ENCODE measurements at regions not wholly inside any gene's neighbourhood (a gene's known extent, or its start where the extent isn't known, plus 50 kb on each side); places are given as distances from the start of the nearest gene placed in this dataset.

- Histone ChIP-seq H3K36me3 (ENCODE audit: control insufficient read depth in 4 of 4, insufficient read depth in 4 of 4, low read length in 4 of 4) (no peaks in the 10 kb centered on the region), H3K4me1 (ENCODE audit: control insufficient read depth in 5 of 5, insufficient read depth in 5 of 5, low read length in 5 of 5) (peaks cover 0 to 37% (median 14%) of the 10 kb centered on the region in 5 donors), H3K9ac (ENCODE audit: insufficient read depth in 1 of 2, low read length in 2 of 2) (no peak overlapping the region), H3K4me3 (no peak overlapping the region), H3K9me3 (ENCODE audit: control insufficient read depth in 4 of 4, insufficient read depth in 3 of 4, low read length in 3 of 4) (peaks cover 0 to 2% (median 0%) of the 10 kb centered on the region in 4 donors), H3K27ac (ENCODE audit: low read depth in 1 of 2, low read length in 1 of 2) (no peak overlapping the region), H3K27me3 (ENCODE audit: control insufficient read depth in 3 of 3, insufficient read depth in 3 of 3, low read length in 2 of 3) (no peaks in the 10 kb centered on the region)
- ATAC-seq (ENCODE audit: insufficient read depth, low FRiP score) (no peak), DNase-seq (no peak)
- no peak for TF ChIP-seq CTCF (IDR thresholded peaks at IDR 0.05; ENCODE audit: control extremely low read depth, extremely low read depth)
- WGBS, 2 donors: 83 to 91% methylated on average over 3 of the region's 3 CpGs
Observed at GRCh38 chr10:78512205-78512550, 478.5 kb downstream of the RPS24 start.

GRCh38 chr10:78513330-78513729 lies 479.7 kb downstream of the RPS24 start:
- no peak for TF ChIP-seq CTCF (IDR thresholded peaks at IDR 0.05; ENCODE audit: control extremely low read depth, extremely low read depth)
- no peak for ATAC-seq (ENCODE audit: insufficient read depth, low FRiP score)
- Histone ChIP-seq H3K9ac (ENCODE audit: insufficient read depth in 1 of 2, low read length in 2 of 2) (no peak overlapping the region), H3K4me1 (ENCODE audit: control insufficient read depth in 5 of 5, insufficient read depth in 5 of 5, low read length in 5 of 5) (peaks cover 0 to 32% (median 14%) of the 10 kb centered on the region in 5 donors), H3K9me3 (ENCODE audit: control insufficient read depth in 4 of 4, insufficient read depth in 3 of 4, low read length in 3 of 4) (peaks cover 0 to 2% (median 0%) of the 10 kb centered on the region in 4 donors), H3K27me3 (ENCODE audit: control insufficient read depth in 3 of 3, insufficient read depth in 3 of 3, low read length in 2 of 3) (no peaks in the 10 kb centered on the region), H3K4me3 (no peak overlapping the region), H3K27ac (ENCODE audit: low read depth in 1 of 2, low read length in 1 of 2) (no peak overlapping the region), H3K36me3 (ENCODE audit: control insufficient read depth in 4 of 4, insufficient read depth in 4 of 4, low read length in 4 of 4) (no peaks in the 10 kb centered on the region)
- WGBS, 2 donors: 37 to 66% methylated on average over 2 of the region's 2 CpGs
- no peak for DNase-seq

GRCh38 chr10:78513986-78514385 lies 480.3 kb downstream of the RPS24 start:
- no peak overlapping the region for H3K9ac ChIP-seq (ENCODE audit: insufficient read depth in 1 of 2, low read length in 2 of 2)
- TF ChIP-seq CTCF (IDR thresholded peaks at IDR 0.05; ENCODE audit: control extremely low read depth, extremely low read depth): no peak
- DNase-seq (no peak), ATAC-seq (ENCODE audit: insufficient read depth, low FRiP score) (no peak)
- peaks cover 0 to 32% (median 14%) of the 10 kb centered on the region in 5 donors for H3K4me1 ChIP-seq (ENCODE audit: control insufficient read depth in 5 of 5, insufficient read depth in 5 of 5, low read length in 5 of 5)
- H3K27ac ChIP-seq (ENCODE audit: low read depth in 1 of 2, low read length in 1 of 2): no peak overlapping the region
- whole genome bisulfite sequencing, 2 donors: 97% methylated on average over 3 of the region's 3 CpGs
- H3K9me3 ChIP-seq (ENCODE audit: control insufficient read depth in 4 of 4, insufficient read depth in 3 of 4, low read length in 3 of 4): peaks cover 0 to 2% (median 0%) of the 10 kb centered on the region in 4 donors
- H3K36me3 ChIP-seq (ENCODE audit: control insufficient read depth in 4 of 4, insufficient read depth in 4 of 4, low read length in 4 of 4): no peaks in the 10 kb centered on the region
- no peaks in the 10 kb centered on the region for H3K27me3 ChIP-seq (ENCODE audit: control insufficient read depth in 3 of 3, insufficient read depth in 3 of 3, low read length in 2 of 3)
- H3K4me3 ChIP-seq: no peak overlapping the region

GRCh38 chr10:78514459-78514858 lies 480.8 kb downstream of the RPS24 start:
- Histone ChIP-seq H3K9ac (ENCODE audit: insufficient read depth in 1 of 2, low read length in 2 of 2) (no peak overlapping the region), H3K27ac (ENCODE audit: low read depth in 1 of 2, low read length in 1 of 2) (no peak overlapping the region), H3K9me3 (ENCODE audit: control insufficient read depth in 4 of 4, insufficient read depth in 3 of 4, low read length in 3 of 4) (peaks cover 0 to 2% (median 0%) of the 10 kb centered on the region in 4 donors), H3K27me3 (ENCODE audit: control insufficient read depth in 3 of 3, insufficient read depth in 3 of 3, low read length in 2 of 3) (no peaks in the 10 kb centered on the region), H3K4me1 (ENCODE audit: control insufficient read depth in 5 of 5, insufficient read depth in 5 of 5, low read length in 5 of 5) (peaks cover 0 to 32% (median 14%) of the 10 kb centered on the region in 5 donors), H3K4me3 (no peak overlapping the region), H3K36me3 (ENCODE audit: control insufficient read depth in 4 of 4, insufficient read depth in 4 of 4, low read length in 4 of 4) (no peaks in the 10 kb centered on the region)
- 87 to 92% methylated on average over 4 of the region's 4 CpGs for WGBS, 2 donors
- ATAC-seq (ENCODE audit: insufficient read depth, low FRiP score) (no peak), DNase-seq (no peak)
- no peak for TF ChIP-seq CTCF (IDR thresholded peaks at IDR 0.05; ENCODE audit: control extremely low read depth, extremely low read depth)

Data from lung (tissue), 11 donors.